ENCODE measurements at regions not wholly inside any gene's neighbourhood (a gene's known extent, or its start where the extent isn't known, plus 50 kb on each side); places are given as distances from the start of the nearest gene placed in this dataset.

GRCh38 chr17:77504652-77505155 is 363.9 kb downstream of the SEC14L1 start:
- Histone ChIP-seq H3K4me2 (ENCODE audit: low read length) (no peak overlapping the region), H3K4me3 (ENCODE audit: low read length) (no peak overlapping the region), H3K9me3 (ENCODE audit: control insufficient read depth, insufficient read depth, low read length) (no peaks in the 10 kb centered on the region), H3K27ac (ENCODE audit: low read depth, low read length) (no peak overlapping the region), H3K4me1 (ENCODE audit: control insufficient read depth, low read length) (no peaks in the 10 kb centered on the region), H3K79me2 (ENCODE audit: control insufficient read depth, low read length) (no peaks in the 10 kb centered on the region), H4K20me1 (ENCODE audit: control insufficient read depth, insufficient read depth, low read depth, low read length) (no peaks in the 10 kb centered on the region), H3K36me3 (ENCODE audit: control insufficient read depth, low read length) (peaks cover 16% of the 10 kb centered on the region), H3K27me3 (ENCODE audit: control insufficient read depth, low read length) (no peaks in the 10 kb centered on the region), H3F3A (ENCODE audit: control insufficient read depth, insufficient read depth) (peaks cover 23% of the 10 kb centered on the region), H3K9me2 (replicated peaks; ENCODE audit: control insufficient read depth, low read length) (no peaks in the 10 kb centered on the region)
- no peak for TF ChIP-seq EZH2phosphoT487 (IDR thresholded peaks at IDR 0.05; ENCODE audit: borderline replicate concordance, low read length)

- H3K27ac ChIP-seq (ENCODE audit: low read depth, low read length), result no peak overlapping the region
- H3K9me3 ChIP-seq (ENCODE audit: control insufficient read depth, insufficient read depth, low read length), result no peaks in the 10 kb centered on the region
- no peaks in the 10 kb centered on the region for H3K4me1 ChIP-seq (ENCODE audit: control insufficient read depth, low read length)
- H3K9me2 ChIP-seq (replicated peaks; ENCODE audit: control insufficient read depth, low read length), result no peaks in the 10 kb centered on the region
- no peaks in the 10 kb centered on the region for H3K79me2 ChIP-seq (ENCODE audit: control insufficient read depth, low read length)
- H3K36me3 ChIP-seq (ENCODE audit: control insufficient read depth, low read length), result peaks cover 11% of the 10 kb centered on the region
- no peak overlapping the region for H3K4me3 ChIP-seq (ENCODE audit: low read length)
- peaks cover 23% of the 10 kb centered on the region for H3F3A ChIP-seq (ENCODE audit: control insufficient read depth, insufficient read depth)
- no peaks in the 10 kb centered on the region for H4K20me1 ChIP-seq (ENCODE audit: control insufficient read depth, insufficient read depth, low read depth, low read length)
- no peaks in the 10 kb centered on the region for H3K27me3 ChIP-seq (ENCODE audit: control insufficient read depth, low read length)
- TF ChIP-seq EZH2phosphoT487 (IDR thresholded peaks at IDR 0.05; ENCODE audit: borderline replicate concordance, low read length), result no peak
- TF ChIP-seq CTCF (IDR thresholded peaks at IDR 0.05; ENCODE audit: low read depth, low read length, poor library complexity, severe bottlenecking), result no peak
- H3K4me2 ChIP-seq (ENCODE audit: low read length), result no peak overlapping the region
These were observed 364.4 kb downstream of the SEC14L1 start for GRCh38 chr17:77505181-77505639.

GRCh38 chr17:77506371-77506991 is 365.7 kb downstream of the SEC14L1 start:
- Histone ChIP-seq H3K79me2 (ENCODE audit: control insufficient read depth, low read length) (no peaks in the 10 kb centered on the region), H3K4me2 (ENCODE audit: low read length) (no peak overlapping the region), H3K9me2 (replicated peaks; ENCODE audit: control insufficient read depth, low read length) (no peaks in the 10 kb centered on the region), H3K27ac (ENCODE audit: low read depth, low read length) (no peak overlapping the region), H3K36me3 (ENCODE audit: control insufficient read depth, low read length) (peaks cover 3% of the 10 kb centered on the region), H3F3A (ENCODE audit: control insufficient read depth, insufficient read depth) (peaks cover 14% of the 10 kb centered on the region), H3K27me3 (ENCODE audit: control insufficient read depth, low read length) (no peaks in the 10 kb centered on the region), H3K4me1 (ENCODE audit: control insufficient read depth, low read length) (no peaks in the 10 kb centered on the region), H3K4me3 (ENCODE audit: low read length) (no peak overlapping the region), H4K20me1 (ENCODE audit: control insufficient read depth, insufficient read depth, low read depth, low read length) (no peaks in the 10 kb centered on the region), H3K9me3 (ENCODE audit: control insufficient read depth, insufficient read depth, low read length) (no peaks in the 10 kb centered on the region)
- no peak for TF ChIP-seq CTCF (IDR thresholded peaks at IDR 0.05; ENCODE audit: low read depth, low read length, poor library complexity, severe bottlenecking)
- TF ChIP-seq EZH2phosphoT487 (IDR thresholded peaks at IDR 0.05; ENCODE audit: borderline replicate concordance, low read length), result no peak
